HEK293T (cell line): ENCODE measurements at regions not wholly inside any gene's neighbourhood (a gene's known extent, or its start where the extent isn't known, plus 50 kb on each side); places are given as distances from the start of the nearest gene placed in this dataset.

Source experiments
- CTCF ChIA-PET: fragments of 350-600 bp; formaldehyde crosslinking; extraction: SDS; loops from one replicate; lab custom pipeline; 2021; ENCODE audit warnings: antibody characterized with exemption, inconsistent platforms; lab: Yijun Ruan, JAX
- POLR2A ChIA-PET: fragments of 350-600 bp; formaldehyde crosslinking; extraction: SDS; loops from one replicate; lab custom pipeline; 2020; ENCODE audit warnings: antibody characterized with exemption, inconsistent platforms; lab: Yijun Ruan, JAX
- DNase-seq: peaks from one replicate; pipeline ENCODE4 v3.0.0; 2012; ENCODE audit warnings: mixed read lengths; ENCODE audit errors: extremely low spot score
- ARNT ChIP-seq: fragments of 450-650 bp; IDR thresholded peaks from 2 replicates; pipeline ENCODE4 v1.6.1; 2017; ENCODE audit warnings: mild to moderate bottlenecking
- BHLHE40 ChIP-seq: fragments of 450-650 bp; IDR thresholded peaks from 2 replicates; pipeline ENCODE4 v1.6.1; 2016; ENCODE audit warnings: mild to moderate bottlenecking, moderate library complexity, borderline replicate concordance
- CTBP1 ChIP-seq: fragments of 450-650 bp; IDR thresholded peaks from 2 replicates; pipeline ENCODE4 v1.6.1; 2016; ENCODE audit warnings: borderline replicate concordance
- ELF4 ChIP-seq: fragments of 450-650 bp; IDR thresholded peaks from 2 replicates; pipeline ENCODE4 v1.6.1; 2017; ENCODE audit warnings: antibody characterized with exemption
- FOXA1 ChIP-seq: fragments of 450-650 bp; IDR thresholded peaks from 2 replicates; pipeline ENCODE4 v1.6.1; 2016; ENCODE audit warnings: mild to moderate bottlenecking
- FOXK2 ChIP-seq: fragments of 450-650 bp; IDR thresholded peaks from 2 replicates; pipeline ENCODE4 v1.6.1; 2016; ENCODE audit warnings: mild to moderate bottlenecking
- FOXM1 ChIP-seq: fragments of 450-650 bp; IDR thresholded peaks from 2 replicates; pipeline ENCODE4 v1.6.1; 2017; ENCODE audit warnings: mild to moderate bottlenecking, borderline replicate concordance
- HDGF ChIP-seq: fragments of 450-650 bp; IDR thresholded peaks from 2 replicates; pipeline ENCODE4 v1.6.1; 2017; ENCODE audit warnings: antibody characterized with exemption, borderline replicate concordance
- L3MBTL2 ChIP-seq: fragments of 450-650 bp; conservative IDR thresholded peaks from 2 replicates; pipeline ENCODE4 v1.6.1; 2016; ENCODE audit warnings: mild to moderate bottlenecking
- LEF1 ChIP-seq: fragments of 450-650 bp; IDR thresholded peaks from 2 replicates; pipeline ENCODE4 v1.6.1; 2017; ENCODE audit warnings: mild to moderate bottlenecking, borderline replicate concordance
- NFRKB ChIP-seq: fragments of 450-650 bp; IDR thresholded peaks from 2 replicates; pipeline ENCODE4 v1.6.1; 2016; ENCODE audit warnings: mild to moderate bottlenecking, moderate library complexity
- PKNOX1 ChIP-seq: fragments of 450-650 bp; IDR thresholded peaks from 2 replicates; pipeline ENCODE4 v1.6.1; 2016
- SP1 ChIP-seq: fragments of 450-650 bp; IDR thresholded peaks from 2 replicates; pipeline ENCODE4 v1.6.1; 2017
- SUZ12 ChIP-seq: fragments of 450-650 bp; IDR thresholded peaks from 2 replicates; pipeline ENCODE4 v1.6.1; 2016; ENCODE audit warnings: mild to moderate bottlenecking
- TARDBP ChIP-seq: fragments of 450-650 bp; IDR thresholded peaks from 2 replicates; pipeline ENCODE4 v1.6.1; 2016
- ZNF384 ChIP-seq: fragments of 450-650 bp; IDR thresholded peaks from 2 replicates; pipeline ENCODE4 v1.6.1; 2016

- TF ChIP-seq FOXK2, result no peak
- no peak for TF ChIP-seq SUZ12
- TF ChIP-seq FOXM1, result no peak
- no peak for TF ChIP-seq PKNOX1
- no peak for TF ChIP-seq FOXA1
- no peak for TF ChIP-seq L3MBTL2
- no peak for TF ChIP-seq ZNF384
- no peak for TF ChIP-seq SP1
- TF ChIP-seq ELF4, result no peak
- TF ChIP-seq CTBP1, result no peak
- TF ChIP-seq HDGF, result no peak
- no peak for TF ChIP-seq LEF1
- ChIA-PET POLR2A (no interaction called here), CTCF (no interaction called here)
- DNase-seq, result no peak
Observed at GRCh38 chr17:13351046-13351445, 250.7 kb downstream of the HS3ST3A1 start.

GRCh38 chr17:13350466-13350865 is 251.3 kb downstream of the HS3ST3A1 start:
- ChIA-PET CTCF (interaction anchor here (0.6 kb wide), 1 partner anchor 201 kb away, joined by 3 read pairs; no protein-coding TSS in a partner anchor), POLR2A (no interaction called here)
- no peak for TF ChIP-seq ELF4
- TF ChIP-seq FOXM1, result no peak
- TF ChIP-seq PKNOX1, result no peak
- TF ChIP-seq HDGF, result no peak
- no peak for TF ChIP-seq SP1
- no peak for TF ChIP-seq L3MBTL2
- no peak for TF ChIP-seq BHLHE40
- TF ChIP-seq SUZ12, result no peak
- DNase-seq, result no peak

- ChIA-PET CTCF (no interaction called here), POLR2A (no interaction called here)
- no peak for TF ChIP-seq CTBP1
- TF ChIP-seq ZNF384, result no peak
- no peak for TF ChIP-seq FOXK2
- no peak for TF ChIP-seq ELF4
- no peak for TF ChIP-seq SP1
- TF ChIP-seq FOXA1, result no peak
- DNase-seq, result no peak
Observed at GRCh38 chr17:13346996-13347762, 254.6 kb downstream of the HS3ST3A1 start.

GRCh38 chr17:13346592-13346991 is 255.1 kb downstream of the HS3ST3A1 start:
- TF ChIP-seq FOXA1, result no peak
- TF ChIP-seq SP1, result no peak
- no peak for TF ChIP-seq TARDBP
- TF ChIP-seq SUZ12, result no peak
- TF ChIP-seq NFRKB, result no peak
- TF ChIP-seq FOXK2, result no peak
- no peak for TF ChIP-seq CTBP1
- no peak for TF ChIP-seq LEF1
- TF ChIP-seq ELF4, result no peak
- TF ChIP-seq L3MBTL2, result no peak
- no peak for TF ChIP-seq PKNOX1
- TF ChIP-seq BHLHE40, result no peak
- no peak for TF ChIP-seq ZNF384
- no peak for TF ChIP-seq FOXM1
- no peak for TF ChIP-seq HDGF
- no peak for TF ChIP-seq ARNT
- DNase-seq, result no peak
- CTCF ChIA-PET, result no interaction called here
- POLR2A ChIA-PET, result no interaction called here

GRCh38 chr17:13346081-13346533 is 255.6 kb downstream of the HS3ST3A1 start:
- DNase-seq, result no peak
- CTCF ChIA-PET, result no interaction called here
- POLR2A ChIA-PET, result no interaction called here
- no peak for TF ChIP-seq ELF4

GRCh38 chr17:13338421-13338820 is 263.3 kb downstream of the HS3ST3A1 start:
- no peak for DNase-seq
- no peak for TF ChIP-seq FOXA1
- TF ChIP-seq PKNOX1, result no peak
- no peak for TF ChIP-seq CTBP1
- TF ChIP-seq LEF1, result no peak
- TF ChIP-seq ARNT, result no peak
- no peak for TF ChIP-seq BHLHE40
- no peak for TF ChIP-seq SUZ12
- no peak for TF ChIP-seq FOXK2
- no peak for TF ChIP-seq HDGF
- TF ChIP-seq L3MBTL2, result no peak
- TF ChIP-seq SP1, result no peak
- no peak for TF ChIP-seq ZNF384
- no peak for TF ChIP-seq TARDBP
- TF ChIP-seq ELF4, result no peak
- no peak for TF ChIP-seq FOXM1
- TF ChIP-seq NFRKB, result no peak
- ChIA-PET CTCF (interaction anchor here (0.6 kb wide), 1 partner anchor 255 kb away, joined by 3 read pairs; no protein-coding TSS in a partner anchor), POLR2A (no interaction called here)
